UCSD-AML1 (cell line): ENCODE measurements at regions not wholly inside any gene's neighbourhood (a gene's known extent, or its start where the extent isn't known, plus 50 kb on each side); places are given as distances from the start of the nearest gene placed in this dataset.
"Not testable (repeated sequence)": the region's sequence is repeated elsewhere in the genome, so short reads cannot be mapped to it uniquely, and the experiment has no call there.

Experiments
- DNase-seq: peaks from one replicate; lab custom pipeline; 2025; ENCODE audit not compliant: unreplicated experiment; lab: John Stamatoyannopoulos, UW

DNA sequence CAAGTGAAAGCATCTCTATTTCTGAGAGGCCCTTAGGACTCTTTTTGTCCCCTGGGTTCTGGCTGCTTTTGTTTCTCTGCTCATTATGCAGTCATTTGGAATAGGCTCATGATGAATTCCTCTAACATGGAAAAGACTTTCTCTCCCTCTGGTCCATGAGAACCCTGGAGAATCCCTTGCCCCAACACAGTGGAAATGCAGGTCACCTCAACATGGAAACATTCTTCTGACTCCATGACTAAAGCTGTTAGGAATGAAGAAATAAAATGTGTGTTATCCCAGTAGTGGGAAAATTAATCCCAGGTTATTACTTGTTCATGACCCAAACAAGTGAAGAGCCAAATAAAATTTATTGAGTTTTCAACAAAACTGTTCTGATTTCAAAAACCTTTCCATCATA lies 458.6 kb downstream of the EPM2A start:
- DNase-seq = no peak

DNA sequence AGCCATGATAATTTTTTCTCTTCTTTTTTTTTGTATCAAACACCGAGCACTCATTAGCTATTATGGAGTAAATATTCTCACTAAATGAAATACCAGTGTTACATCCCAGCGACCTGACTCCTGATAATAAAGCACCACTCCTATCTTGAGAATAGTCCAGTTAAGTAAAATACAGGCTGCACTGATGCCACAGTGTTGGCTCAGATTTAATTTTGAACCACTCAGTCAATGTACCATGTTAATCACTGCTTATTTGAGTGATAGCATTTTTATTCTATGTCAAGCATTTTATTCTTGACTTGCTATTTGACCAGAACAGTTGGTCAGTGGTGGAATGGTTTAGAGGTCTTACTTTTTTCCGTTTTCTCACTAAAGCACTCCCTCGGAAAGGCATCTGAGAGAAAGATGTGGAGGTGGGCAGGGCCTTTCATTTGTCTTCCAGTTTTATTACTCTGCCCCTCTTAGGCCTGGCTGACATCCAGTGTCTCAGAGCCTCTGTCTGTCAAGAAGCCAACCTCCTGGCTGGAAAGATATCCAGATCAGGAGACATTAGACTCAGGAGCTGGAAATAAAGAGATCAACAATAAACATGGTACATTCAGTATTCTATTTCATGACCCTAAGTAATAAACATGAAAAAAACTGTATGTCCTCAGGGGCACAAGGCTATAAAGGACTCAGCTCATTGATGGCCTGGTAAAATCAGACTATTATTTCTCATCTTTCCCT lies 457.8 kb downstream of the EPM2A start:
- no peak for DNase-seq

DNA sequence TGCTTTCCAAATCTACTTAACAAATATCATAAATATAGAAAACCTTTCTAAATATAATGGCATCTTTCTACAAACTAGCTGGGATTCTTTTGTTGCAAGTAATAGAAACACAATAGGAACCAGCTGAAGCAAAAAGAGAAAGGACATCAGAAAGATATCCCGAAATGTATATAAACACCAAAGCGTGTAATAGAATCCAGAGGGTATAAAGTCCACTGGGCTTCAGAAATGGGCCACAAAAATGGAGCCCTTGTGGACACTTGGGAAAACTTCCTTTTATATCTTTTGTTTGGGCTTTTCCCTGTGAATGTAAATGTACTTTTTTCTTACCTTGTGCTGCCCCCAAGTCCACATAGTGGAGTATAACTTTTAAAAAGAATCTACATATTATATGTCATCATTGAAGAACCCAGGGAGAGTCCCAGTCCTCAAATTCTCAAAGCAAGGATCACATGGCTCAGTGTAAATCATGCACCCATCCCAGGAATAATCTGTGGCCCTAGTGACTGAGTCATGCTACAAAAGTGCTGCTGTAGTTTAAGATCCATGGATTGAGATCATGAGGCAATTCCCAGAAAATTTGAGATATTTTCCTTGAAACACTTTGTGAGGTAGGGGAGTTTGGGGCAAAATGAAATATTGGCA lies 457.0 kb downstream of the EPM2A start:
- no peak for DNase-seq

DNA sequence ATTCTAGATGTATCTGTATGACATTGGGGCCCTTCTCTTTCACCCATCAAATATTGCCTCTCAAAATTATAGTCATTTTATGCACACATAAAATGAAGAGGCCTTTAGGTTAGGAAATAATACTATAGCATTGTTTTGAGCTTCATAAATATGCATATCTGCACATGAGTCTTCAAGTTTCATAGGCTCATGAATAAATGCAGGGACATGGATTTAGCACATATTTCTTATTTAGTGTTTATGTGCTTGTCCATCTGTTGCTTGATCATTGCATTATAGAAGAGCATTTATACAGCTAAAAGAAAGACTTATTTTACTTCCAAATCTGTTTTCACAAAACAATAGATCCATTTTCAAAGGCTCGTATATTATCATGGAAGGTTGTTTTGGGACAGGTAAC lies 455.8 kb downstream of the EPM2A start:
- no peak for DNase-seq

DNA sequence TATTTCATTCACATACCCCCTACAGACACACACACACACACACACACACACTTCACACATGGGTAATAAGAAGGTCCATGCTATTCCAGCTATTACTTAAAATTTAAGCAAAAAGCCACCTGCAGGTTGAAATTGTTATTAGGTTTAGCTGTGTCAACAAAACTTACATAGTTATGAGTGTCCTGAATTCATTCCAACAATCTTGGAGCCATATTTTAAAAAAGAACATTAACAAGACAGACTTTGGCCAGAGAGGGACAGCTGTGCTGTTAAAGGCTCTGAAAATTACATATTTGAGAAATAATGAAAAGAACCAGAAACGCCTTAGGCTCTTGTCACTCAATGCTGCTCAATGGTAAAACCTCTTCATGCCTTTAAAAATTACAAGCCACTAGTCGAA lies 455.3 kb downstream of the EPM2A start:
- no peak for DNase-seq

DNA sequence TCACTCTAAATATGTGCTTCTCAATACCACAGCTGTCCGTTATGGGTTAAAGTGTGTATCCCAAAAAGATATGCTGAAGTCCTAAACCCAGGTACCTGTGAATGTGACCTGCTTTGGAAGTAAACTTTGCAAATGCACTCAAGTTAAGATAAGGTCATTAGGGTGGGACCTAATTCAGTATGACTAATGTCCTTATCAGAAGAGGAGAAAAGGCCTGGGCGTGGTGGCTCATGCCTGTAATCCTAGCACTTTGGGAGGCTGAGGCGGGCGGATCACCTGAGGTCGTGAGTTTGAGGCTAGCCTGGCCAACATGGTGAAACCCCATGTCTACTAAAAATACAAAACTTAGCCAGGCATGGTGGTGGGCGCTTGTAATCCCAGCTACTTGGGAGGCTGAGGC lies 452.1 kb downstream of the EPM2A start:
- DNase-seq = not testable (repeated sequence)

DNA sequence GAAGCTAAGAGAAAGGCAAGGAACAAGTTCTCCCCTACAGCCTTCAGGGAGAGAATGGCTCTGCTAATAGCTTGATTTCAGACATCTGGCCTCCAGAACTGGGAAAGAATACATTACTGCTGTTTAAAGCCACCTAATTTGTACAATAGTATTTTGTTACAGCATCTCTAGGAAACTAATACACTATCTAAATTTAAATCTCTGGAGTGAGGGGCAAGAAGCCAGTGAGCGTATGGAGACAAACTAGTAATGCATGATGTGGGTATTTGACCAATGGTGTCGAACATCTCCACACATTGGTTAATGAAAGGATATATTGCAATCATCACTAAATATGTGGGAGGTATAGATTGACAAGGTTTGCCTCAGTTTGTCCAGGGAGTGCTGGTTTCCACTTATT lies 451.5 kb downstream of the EPM2A start:
- DNase-seq = no peak

DNA sequence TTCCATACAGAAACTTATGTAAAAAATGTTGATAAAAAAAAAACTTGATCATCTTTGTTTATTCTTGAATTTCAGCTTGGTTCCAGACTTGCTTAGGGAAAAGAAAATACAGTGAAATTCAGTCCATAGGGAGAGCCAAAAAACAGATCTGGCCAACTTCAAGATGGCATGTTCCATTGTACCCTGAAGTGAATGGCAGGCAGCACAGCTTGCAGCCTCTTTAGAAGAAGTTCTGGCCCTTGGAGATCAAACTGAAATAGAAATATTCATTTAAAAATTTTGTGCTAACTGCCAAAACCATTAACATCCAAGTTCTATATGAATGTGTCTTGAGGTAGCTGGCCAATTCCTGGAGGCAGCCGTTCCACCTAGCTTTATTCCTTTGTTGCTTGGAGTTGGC lies 448.4 kb downstream of the EPM2A start:
- no peak for DNase-seq

DNA sequence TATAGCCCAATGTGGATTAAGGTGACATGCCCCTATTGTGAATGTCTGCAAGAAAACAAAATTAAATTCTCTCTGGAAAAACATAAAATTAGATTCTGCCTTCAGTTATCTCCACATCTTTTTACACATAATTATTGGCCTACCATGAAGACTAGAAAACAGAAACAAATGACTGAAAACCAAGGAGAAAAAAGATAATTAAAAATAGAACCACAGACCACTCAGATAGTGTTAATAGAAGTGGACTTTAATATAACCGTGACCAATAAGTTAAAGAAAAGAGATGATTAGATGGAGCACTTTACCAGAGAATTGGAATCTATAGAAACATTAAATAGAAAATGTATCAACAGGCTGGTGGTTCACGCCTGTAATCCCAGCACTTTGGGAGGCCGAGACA lies 445.7 kb downstream of the EPM2A start:
- DNase-seq = no peak

DNA sequence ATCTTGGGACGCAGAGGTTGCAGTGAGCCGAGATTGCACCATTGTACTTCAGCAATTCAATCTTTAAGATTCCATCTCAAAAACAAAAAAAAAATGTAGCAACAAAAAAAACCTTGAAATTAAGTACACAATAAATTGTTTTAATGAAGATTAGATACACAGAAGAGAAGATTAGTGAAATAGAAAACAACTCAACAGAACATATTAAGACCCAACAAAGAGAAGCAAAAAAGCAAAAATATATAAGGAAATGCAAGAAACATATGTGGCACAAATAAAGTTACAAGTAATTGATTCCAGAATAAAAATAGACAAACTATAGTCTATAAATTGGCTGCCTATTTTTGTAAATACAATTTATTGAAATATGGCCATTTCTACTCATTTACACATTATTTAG lies 445.2 kb downstream of the EPM2A start:
- DNase-seq = no peak

DNA sequence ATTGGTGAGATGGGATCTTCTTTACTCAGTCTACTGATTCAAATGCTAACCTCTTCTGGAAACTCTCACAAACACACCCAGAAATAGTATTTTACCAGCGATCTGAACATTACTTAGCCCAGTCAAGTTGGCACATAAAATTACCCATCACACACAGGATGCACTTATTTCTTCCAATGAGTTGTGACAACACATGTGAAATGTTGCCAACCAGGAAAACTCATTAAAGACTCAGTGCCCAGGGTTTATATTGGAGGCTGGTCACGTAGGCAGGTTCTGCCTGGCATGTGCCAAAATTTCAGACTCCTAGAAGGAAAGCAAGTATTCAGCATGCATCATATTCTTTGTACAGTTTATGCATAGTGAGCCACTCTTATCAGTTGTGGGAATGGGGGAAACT lies 443.3 kb downstream of the EPM2A start:
- no peak for DNase-seq

DNA sequence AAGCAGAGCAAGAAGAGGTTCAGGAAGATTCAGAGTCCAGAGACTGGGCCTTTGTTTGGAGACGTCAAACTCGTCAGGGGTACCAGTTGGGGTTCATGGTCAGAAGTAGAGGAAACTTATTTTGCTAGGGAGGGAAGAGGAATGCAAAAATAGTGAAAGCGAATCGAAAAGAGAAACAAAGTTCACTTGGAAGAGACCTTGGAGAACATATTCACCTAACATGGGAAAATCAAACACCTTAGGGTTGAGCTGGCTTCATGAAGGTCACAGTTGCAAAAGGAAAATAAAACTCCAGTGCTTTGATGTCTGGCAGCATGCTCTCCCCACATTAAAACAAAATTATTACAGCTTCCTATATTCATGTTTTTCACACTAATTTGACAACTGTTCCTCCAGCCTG lies 440.4 kb downstream of the EPM2A start:
- DNase-seq = no peak

DNA sequence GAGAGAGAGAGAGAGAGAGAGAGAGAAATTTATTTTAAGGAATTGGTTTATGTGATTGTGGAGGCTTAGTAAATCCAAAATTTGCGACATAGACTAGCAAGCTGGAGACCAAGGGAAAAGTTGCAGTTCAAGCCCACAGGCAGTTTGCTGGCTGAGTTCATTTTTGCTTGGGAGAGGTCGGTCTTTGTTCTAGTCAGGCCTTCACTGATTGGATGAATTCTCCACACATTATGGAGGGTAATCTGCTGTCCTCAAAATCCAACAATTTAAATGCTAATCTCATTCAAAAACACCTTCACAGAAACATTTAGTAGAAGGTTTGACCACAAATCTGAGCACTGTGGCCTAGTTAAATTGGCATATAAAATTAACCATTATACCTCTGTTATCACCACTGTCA lies 439.6 kb downstream of the EPM2A start:
- no peak for DNase-seq

DNA sequence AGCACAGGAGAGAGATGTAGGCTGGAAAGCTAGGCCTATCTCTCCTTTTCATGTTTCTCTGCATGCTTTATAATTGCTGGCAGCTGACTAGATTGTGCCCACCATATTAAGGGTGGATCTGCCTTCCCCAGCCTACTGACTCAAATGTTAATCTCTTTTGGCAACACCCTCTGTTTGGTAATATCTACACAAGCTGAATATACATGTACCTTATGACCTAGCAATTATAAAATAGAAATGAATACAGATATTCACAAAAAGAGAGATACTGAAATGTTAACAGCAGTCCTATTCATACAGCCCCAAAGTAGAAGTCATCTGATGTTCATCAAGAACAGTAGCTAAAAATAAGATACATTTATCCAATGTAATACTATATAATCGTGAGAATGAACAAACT lies 429.6 kb downstream of the EPM2A start:
- no peak for DNase-seq

DNA sequence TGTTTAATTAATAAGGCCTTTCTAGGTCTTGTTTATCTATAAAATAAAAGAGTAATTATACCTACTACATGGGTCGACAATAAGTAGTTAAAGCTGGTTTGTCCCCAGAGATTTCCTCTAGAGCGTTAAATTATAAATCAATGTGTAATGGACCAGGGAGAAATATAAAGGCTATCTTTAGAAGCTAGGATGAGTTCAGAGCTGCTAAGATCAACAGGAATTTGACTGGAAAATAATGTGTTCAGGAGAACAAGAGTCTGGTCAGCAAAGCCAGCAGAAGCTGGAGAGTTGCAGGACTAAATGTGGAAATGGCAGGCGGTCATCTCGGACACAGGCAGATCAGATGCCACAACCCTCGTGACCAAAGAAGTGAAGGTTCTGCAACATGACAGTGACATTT lies 428.8 kb downstream of the EPM2A start:
- DNase-seq = no peak

DNA sequence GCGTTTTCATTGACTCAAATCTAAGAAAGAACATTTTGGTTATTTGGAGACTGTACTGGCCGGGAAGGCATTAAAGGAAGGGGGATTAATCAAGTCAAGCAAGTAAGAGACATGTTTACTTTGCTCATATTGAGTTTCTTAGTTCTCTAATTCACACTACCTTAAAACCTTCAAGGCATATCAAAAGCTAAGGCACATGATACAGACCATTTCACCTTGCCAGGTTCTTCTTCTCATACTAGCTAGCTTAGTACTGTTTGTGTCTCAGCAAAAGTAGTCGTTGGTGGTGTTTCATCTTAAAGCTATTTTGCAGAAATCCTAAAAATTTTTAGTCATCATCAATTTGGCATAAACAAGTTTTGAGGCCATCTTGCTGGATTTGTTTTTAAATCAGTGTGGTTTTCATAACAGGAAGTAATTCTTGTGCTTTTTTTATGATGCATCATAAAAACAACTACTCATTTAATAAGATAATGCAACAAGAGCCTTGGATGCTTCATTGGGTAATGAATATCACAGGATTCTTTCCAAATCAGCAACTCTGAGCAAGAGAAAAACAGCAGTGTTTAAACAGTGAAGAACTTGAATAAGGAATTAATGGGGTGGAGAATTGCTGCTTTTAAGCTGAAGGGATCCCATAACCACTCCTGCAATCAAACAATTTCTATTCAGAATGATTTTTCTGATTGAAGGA lies 425.3 kb downstream of the EPM2A start:
- DNase-seq = no peak

DNA sequence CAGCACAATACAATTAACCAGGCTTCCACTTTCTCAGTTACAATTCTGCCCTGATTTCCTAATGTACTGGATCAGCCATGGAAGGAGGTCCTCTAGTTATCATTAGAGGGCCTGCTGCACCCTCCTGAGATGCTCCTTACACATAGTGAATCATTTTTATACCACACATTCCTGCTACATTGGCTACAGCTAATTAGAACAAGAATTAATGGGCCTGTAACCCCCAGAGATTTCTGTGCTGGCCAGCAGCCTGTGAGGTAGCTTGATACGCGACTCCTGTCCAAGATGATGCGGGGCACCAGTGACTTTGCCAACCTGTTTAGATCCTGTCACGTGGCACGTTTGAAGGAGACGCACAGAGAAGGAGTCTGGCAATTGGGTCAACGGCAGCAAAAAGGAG lies 422.8 kb downstream of the EPM2A start:
- DNase-seq = no peak

DNA sequence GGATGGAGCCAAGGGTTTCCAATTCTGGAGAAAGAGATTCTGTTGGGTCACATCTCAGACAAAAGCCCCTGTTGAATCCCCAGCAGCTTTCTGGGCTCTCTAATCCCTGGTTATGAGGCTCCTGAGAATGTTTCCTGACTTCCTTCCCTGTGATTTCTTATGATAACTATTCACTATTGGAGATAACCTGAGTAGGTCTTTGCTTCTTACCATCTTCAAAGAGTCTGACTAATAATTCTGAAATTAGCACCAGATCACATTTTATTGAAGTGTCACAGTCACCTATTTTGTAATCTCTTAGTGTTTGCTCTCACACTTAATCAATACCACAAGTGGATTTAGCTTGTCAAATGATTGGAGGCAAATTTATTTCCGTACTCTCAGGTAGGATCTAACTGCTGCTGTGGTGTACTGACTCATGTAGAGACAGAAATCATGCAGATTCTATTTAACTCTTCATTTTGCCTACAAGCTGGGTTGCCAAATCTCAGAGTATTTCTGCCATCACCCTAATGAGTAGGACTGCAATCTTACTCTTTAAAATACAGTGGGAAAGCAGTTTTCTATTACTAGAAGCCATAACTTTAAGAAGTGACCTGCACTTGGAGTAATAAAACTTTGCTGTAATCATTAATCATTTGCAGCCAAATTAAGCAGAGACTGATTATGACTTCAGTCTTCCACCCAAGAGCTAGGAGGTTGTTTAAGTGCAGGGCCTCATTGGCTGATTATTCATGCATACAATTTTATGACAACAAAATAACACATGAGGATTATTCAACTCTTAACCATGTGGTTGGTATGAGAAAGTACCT lies 422.1 kb downstream of the EPM2A start:
- DNase-seq = no peak

DNA sequence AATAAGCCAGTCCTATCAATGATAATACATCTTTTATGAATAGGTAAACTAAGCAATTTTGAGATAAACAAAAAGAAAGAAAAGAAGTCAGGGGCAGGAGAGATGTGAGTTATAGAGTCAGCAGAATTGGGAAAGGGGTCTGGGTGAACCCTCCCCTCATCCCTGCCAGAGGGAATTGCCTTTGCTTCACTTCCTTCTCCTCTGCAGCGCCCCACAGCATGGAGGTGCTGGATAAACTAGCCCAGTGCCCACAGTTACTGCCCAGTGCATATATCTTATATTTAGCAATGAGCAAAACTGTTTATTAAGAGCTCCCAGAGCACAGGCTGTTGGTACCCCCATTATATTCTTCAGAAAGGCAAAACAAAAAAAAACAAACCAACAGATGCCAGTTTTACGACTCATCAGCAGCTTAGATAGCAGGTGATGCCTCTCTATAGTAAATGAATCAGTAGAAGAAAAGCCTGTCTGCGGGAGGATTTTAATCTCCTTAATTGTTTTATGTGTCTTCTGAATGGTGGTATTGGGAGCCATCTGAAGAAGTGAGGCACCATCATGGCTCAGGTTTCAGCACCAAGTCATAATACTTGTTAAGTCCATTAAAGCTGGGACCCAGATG lies 419.2 kb downstream of the EPM2A start:
- no peak for DNase-seq

DNA sequence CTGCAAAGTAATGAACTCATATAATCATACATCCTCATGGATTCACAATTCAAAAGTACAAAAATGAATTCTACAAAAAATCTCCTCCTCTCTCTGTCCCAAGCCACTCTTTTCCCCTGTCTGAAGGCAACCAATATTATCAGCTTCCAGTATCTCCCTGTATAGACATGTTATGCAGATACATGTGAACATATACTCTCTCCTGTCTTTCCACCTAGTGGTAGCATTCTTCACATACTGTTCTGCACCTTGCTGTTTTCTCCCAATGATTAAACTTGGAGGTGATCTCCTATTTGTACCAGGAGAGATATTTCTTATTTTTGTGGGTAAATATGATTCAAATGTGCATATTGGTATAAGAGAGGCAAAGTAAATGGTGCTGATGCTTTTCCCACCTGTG lies 416.4 kb downstream of the EPM2A start:
- no peak for DNase-seq

DNA sequence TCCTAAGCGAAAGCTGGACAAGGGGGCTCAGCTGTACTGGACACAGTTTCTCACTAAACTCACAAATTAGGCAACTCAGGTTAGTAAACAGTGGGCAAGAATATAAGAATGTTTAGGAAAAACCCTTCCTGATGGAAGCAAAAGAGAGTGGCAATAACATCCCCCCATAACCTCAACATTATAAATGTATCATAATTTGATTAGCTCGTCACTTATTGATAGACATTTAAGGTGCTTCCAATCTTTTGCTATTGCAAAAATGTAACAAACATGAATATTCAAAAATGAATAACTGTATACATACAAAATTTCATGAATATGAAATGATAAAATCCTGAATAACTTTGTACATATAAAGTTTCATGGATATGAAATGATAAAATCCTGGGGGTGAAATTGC lies 415.7 kb downstream of the EPM2A start:
- DNase-seq = no peak
